HCT116 (cell line): ENCODE measurements at regions not wholly inside any gene's neighbourhood (a gene's known extent, or its start where the extent isn't known, plus 50 kb on each side); places are given as distances from the start of the nearest gene placed in this dataset.

Experiments used
- ATAC-seq: fragments of 200-7000 bp; cut with Tn5 transposase; 2 replicates; pipeline ENCODE4 v1.9.1; 2020; ENCODE audit warnings: mild to moderate bottlenecking, moderate library complexity
- BruUV-seq: library from RNA; stranded (reverse); fragments of 400-500 nt; replicated peaks from 2 replicates; lab custom pipeline; 2021; lab: Mats Ljungman, UMichigan
- CTCF ChIA-PET: fragments of 300-600 bp; sonication (Branson Sonifier 250); formaldehyde crosslinking; loops from one replicate; lab custom pipeline; 2021; ENCODE audit warnings: antibody characterized with exemption; lab: Charles Lee
- POLR2A ChIA-PET: fragments of 300-600, 350-600 bp; sonication (Branson Sonifier 250); formaldehyde crosslinking; loops from one replicate; lab custom pipeline; 2021; ENCODE audit warnings: antibody characterized with exemption; lab: Charles Lee
- RAD21 ChIA-PET, 2 experiments: fragments of 300-600 bp; sonication (Branson Sonifier 250); formaldehyde crosslinking; loops; one replicate each; lab custom pipeline; 2023; ENCODE audit warnings: low total read pairs in 2 of 2; ENCODE audit not compliant: uncharacterized antibody in 2 of 2, unreplicated experiment in 2 of 2, low non-redundant PET in 1 of 2; lab: Charles Lee
- DNase-seq: peaks from one replicate; pipeline ENCODE4 v3.0.0-alpha.2; 2010; ENCODE audit warnings: low read depth, low spot score
- H2AFZ ChIP-seq: fragments of 200-600 bp; shearing (Covaris generic), sonication (generic); 2 replicates; pipeline ENCODE4 v1.6.1; 2017; ENCODE audit warnings: low read depth, mixed run types, mixed read lengths, antibody characterized with exemption, low read length; ENCODE audit not compliant: poor library complexity, severe bottlenecking
- H3K27ac ChIP-seq: 2 replicates; pipeline ENCODE4 v1.5.1; 2012; ENCODE audit warnings: low read depth, low read length
- H3K27me3 ChIP-seq: fragments of 200-600 bp; sonication (generic); 2 replicates; pipeline ENCODE4 v1.6.1; 2016; ENCODE audit warnings: mixed run types, low read length, mixed read lengths; ENCODE audit not compliant: insufficient read depth
- H3K36me3 ChIP-seq, 2 experiments: fragments of 200-500 bp in 1 of 2; fragments of 200-600 bp in 1 of 2; sonication (Bioruptor generic) in 1 of 2; sonication (generic) in 1 of 2; 2 replicates each; pipeline versions ENCODE4 v1.5.1 to v1.6.1; 2014 to 2016; ENCODE audit warnings: low read length in 2 of 2, inconsistent platforms in 1 of 2, mixed read lengths in 1 of 2, mixed run types in 1 of 2; ENCODE audit not compliant: insufficient read depth in 2 of 2, control insufficient read depth in 1 of 2
- H3K4me1 ChIP-seq, 2 experiments: fragments of 200-600 bp in 1 of 2; sonication (generic) in 1 of 2; 2 replicates each; pipeline versions ENCODE4 v1.5.1 to v1.6.1; 2012 to 2017; ENCODE audit warnings: low read length in 2 of 2, inconsistent platforms in 1 of 2, mild to moderate bottlenecking in 1 of 2, mixed read lengths in 1 of 2, mixed run types in 1 of 2, moderate library complexity in 1 of 2; ENCODE audit not compliant: insufficient read depth in 2 of 2, control insufficient read depth in 1 of 2
- H3K4me2 ChIP-seq: fragments of 200-600 bp; sonication (generic); 2 replicates; pipeline ENCODE4 v1.6.1; 2017; ENCODE audit warnings: mixed run types, low read length, mixed read lengths
- H3K4me3 ChIP-seq, 2 experiments: fragments of 200-600 bp in 1 of 2; sonication (generic) in 1 of 2; replicated peaks in 1 of 2; 2 replicates each; pipeline ENCODE4 v1.5.1; 2011 to 2016; ENCODE audit warnings: low read length in 2 of 2, control low read depth in 1 of 2, low read depth in 1 of 2, mild to moderate bottlenecking in 1 of 2, mixed read lengths in 1 of 2, mixed run types in 1 of 2
- H3K79me2 ChIP-seq: fragments of 200-600 bp; sonication (generic); 2 replicates; pipeline ENCODE4 v1.6.1; 2017; ENCODE audit warnings: mild to moderate bottlenecking, mixed run types, low read length, moderate library complexity, mixed read lengths; ENCODE audit not compliant: insufficient read depth
- H3K9ac ChIP-seq: fragments of 200-600 bp; sonication (generic); 2 replicates; pipeline ENCODE4 v1.6.1; 2016; ENCODE audit warnings: low read length, mixed read lengths
- H3K9me2 ChIP-seq: fragments of 200-600 bp; sonication (generic), shearing (Covaris generic); 2 replicates; pipeline ENCODE4 v1.6.1; 2017; ENCODE audit warnings: mixed run types, mild to moderate bottlenecking, moderate library complexity; ENCODE audit not compliant: insufficient read depth
- H3K9me3 ChIP-seq, 2 experiments: fragments of 200-500 bp in 1 of 2; fragments of 200-600 bp in 1 of 2; sonication (Bioruptor generic) in 1 of 2; sonication (generic) in 1 of 2; 2 replicates each; pipeline ENCODE4 v1.6.1; 2014 to 2017; ENCODE audit warnings: low read length in 2 of 2, mixed read lengths in 2 of 2, inconsistent platforms in 1 of 2, low read depth in 1 of 2, mild to moderate bottlenecking in 1 of 2, mixed run types in 1 of 2, moderate library complexity in 1 of 2; ENCODE audit not compliant: control insufficient read depth in 1 of 2, insufficient read depth in 1 of 2
- H4K20me1 ChIP-seq: fragments of 200-600 bp; sonication (generic), shearing (Covaris generic); 2 replicates; pipeline ENCODE4 v1.6.1; 2017; ENCODE audit warnings: mixed run types, mild to moderate bottlenecking, moderate library complexity; ENCODE audit not compliant: insufficient read depth
- SP1 ChIP-seq: IDR thresholded peaks from 2 replicates; pipeline ENCODE4 v1.6.1; 2012; ENCODE audit warnings: low read depth
- SRF ChIP-seq: IDR thresholded peaks from 2 replicates; pipeline ENCODE4 v1.6.1; 2012; ENCODE audit warnings: low read depth
- ZNF274 ChIP-seq: fragments of 200-500 bp; sonication (Bioruptor generic); IDR thresholded peaks from 2 replicates; pipeline ENCODE4 v1.6.1; 2014; ENCODE audit warnings: mild to moderate bottlenecking, low read depth, low read length, inconsistent platforms
- intact Hi-C: fragments of 100-400 bp; cut with micrococcal nuclease; formaldehyde crosslinking; loops from 2 replicates; pipeline ENCODE4 v1.10.0; 2022
- TF ChIP-seq, protein P1 (sequence below): IDR thresholded peaks from 2 replicates; pipeline ENCODE4 v1.6.1; 2012; ENCODE audit warnings: low read depth
- TF ChIP-seq, protein P2 (sequence below): IDR thresholded peaks from 2 replicates; pipeline ENCODE4 v1.6.1; 2012

DNA sequence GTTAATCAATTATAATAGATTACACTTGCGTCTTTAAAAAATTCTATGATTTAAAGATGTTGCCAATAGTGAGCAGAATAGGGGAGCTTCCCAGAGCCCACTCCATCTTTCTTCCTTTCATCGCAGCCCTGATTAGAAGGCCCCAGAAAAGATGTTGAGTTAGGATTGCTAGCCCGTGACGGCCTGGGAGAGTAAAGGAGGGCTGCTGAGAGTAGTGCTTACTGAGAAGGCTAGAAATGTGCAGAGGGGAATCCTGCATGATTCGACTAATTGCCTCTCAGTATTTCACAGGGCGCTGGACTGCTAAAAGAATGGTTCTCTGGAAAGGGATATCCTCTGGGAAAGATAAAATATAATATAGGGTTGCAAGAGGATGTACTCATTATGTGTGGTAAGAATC, 160.5 kb downstream of the C11orf87 start:
- Histone ChIP-seq H3K4me2 (no peak overlapping the region), H4K20me1 (no peaks in the 10 kb centered on the region), H3K4me3 (no peak overlapping the region), H3K27ac (no peak overlapping the region), H3K4me1 (no peaks in the 10 kb centered on the region), H3K9ac (no peak overlapping the region), H3K27me3 (no peaks in the 10 kb centered on the region), H3K9me3 (no peaks in the 10 kb centered on the region), H3K36me3 (no peaks in the 10 kb centered on the region), H3K79me2 (no peaks in the 10 kb centered on the region), H3K9me2 (no peaks in the 10 kb centered on the region), H2AFZ (no peak overlapping the region)
- no TSS peak for BruUV-seq
- intact Hi-C loops = no loop called here
- DNase-seq = no peak
- CTCF ChIA-PET = no interaction called here
- RAD21 ChIA-PET = no interaction called here
- POLR2A ChIA-PET = no interaction called here
- TF ChIP-seq, protein P1, sequence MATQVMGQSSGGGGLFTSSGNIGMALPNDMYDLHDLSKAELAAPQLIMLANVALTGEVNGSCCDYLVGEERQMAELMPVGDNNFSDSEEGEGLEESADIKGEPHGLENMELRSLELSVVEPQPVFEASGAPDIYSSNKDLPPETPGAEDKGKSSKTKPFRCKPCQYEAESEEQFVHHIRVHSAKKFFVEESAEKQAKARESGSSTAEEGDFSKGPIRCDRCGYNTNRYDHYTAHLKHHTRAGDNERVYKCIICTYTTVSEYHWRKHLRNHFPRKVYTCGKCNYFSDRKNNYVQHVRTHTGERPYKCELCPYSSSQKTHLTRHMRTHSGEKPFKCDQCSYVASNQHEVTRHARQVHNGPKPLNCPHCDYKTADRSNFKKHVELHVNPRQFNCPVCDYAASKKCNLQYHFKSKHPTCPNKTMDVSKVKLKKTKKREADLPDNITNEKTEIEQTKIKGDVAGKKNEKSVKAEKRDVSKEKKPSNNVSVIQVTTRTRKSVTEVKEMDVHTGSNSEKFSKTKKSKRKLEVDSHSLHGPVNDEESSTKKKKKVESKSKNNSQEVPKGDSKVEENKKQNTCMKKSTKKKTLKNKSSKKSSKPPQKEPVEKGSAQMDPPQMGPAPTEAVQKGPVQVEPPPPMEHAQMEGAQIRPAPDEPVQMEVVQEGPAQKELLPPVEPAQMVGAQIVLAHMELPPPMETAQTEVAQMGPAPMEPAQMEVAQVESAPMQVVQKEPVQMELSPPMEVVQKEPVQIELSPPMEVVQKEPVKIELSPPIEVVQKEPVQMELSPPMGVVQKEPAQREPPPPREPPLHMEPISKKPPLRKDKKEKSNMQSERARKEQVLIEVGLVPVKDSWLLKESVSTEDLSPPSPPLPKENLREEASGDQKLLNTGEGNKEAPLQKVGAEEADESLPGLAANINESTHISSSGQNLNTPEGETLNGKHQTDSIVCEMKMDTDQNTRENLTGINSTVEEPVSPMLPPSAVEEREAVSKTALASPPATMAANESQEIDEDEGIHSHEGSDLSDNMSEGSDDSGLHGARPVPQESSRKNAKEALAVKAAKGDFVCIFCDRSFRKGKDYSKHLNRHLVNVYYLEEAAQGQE = no peak
- TF ChIP-seq, protein P2, sequence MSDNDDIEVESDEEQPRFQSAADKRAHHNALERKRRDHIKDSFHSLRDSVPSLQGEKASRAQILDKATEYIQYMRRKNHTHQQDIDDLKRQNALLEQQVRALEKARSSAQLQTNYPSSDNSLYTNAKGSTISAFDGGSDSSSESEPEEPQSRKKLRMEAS = no peak
- no peak for TF ChIP-seq SP1
- TF ChIP-seq SRF = no peak
- no peak for TF ChIP-seq ZNF274
- no peak for ATAC-seq
